CD4-positive, alpha-beta T cell (primary cell): ENCODE measurements at regions not wholly inside any gene's neighbourhood (a gene's known extent, or its start where the extent isn't known, plus 50 kb on each side); places are given as distances from the start of the nearest gene placed in this dataset.

ENCODE experiments used
- ATAC-seq: fragments of 200-7000 bp; cut with Tn5 transposase; one replicate; pipeline ENCODE4 v1.10.0; 2022; ENCODE audit warnings: mild to moderate bottlenecking; ENCODE audit not compliant: poor library complexity
- CTCF ChIA-PET: fragments of 350-600 bp; sonication (Branson Sonifier 250); formaldehyde crosslinking; loops from one replicate; lab custom pipeline; 2021; ENCODE audit warnings: antibody characterized with exemption, inconsistent platforms; lab: Charles Lee
- POLR2A ChIA-PET: fragments of 350-600 bp; sonication (Branson Sonifier 250); formaldehyde crosslinking; loops from one replicate; lab custom pipeline; 2021; ENCODE audit warnings: antibody characterized with exemption, inconsistent platforms; lab: Charles Lee
- DNase-seq, 14 experiments: peaks; one replicate each; pipeline ENCODE4 v3.0.0-alpha.2; 2013 to 2020; ENCODE audit warnings: mixed read lengths in 2 of 14
- H3K27ac ChIP-seq, 2 donors: one replicate each; pipeline versions ENCODE4 v1.5.1 to v1.7.0; 2013; ENCODE audit warnings: low read length in 2 of 2, low read depth in 1 of 2, mild to moderate bottlenecking in 1 of 2
- H3K27me3 ChIP-seq, 2 experiments: 1 replicate in 1 of 2; 2 replicates in 1 of 2; pipeline versions ENCODE4 v1.6.1 to v1.7.0; 2013; ENCODE audit warnings: low read length in 2 of 2, control low read depth in 1 of 2, mild to moderate bottlenecking in 1 of 2, moderate library complexity in 1 of 2; ENCODE audit not compliant: insufficient read depth in 2 of 2, control insufficient read depth in 1 of 2
- H3K36me3 ChIP-seq: one replicate; pipeline ENCODE4 v1.6.1; 2013; ENCODE audit warnings: low read length, control low read depth; ENCODE audit not compliant: insufficient read depth
- H3K4me1 ChIP-seq: one replicate; pipeline ENCODE4 v1.6.1; 2013; ENCODE audit warnings: low read length, control low read depth; ENCODE audit not compliant: insufficient read depth
- H3K4me3 ChIP-seq: one replicate; pipeline ENCODE4 v1.5.1; 2013; ENCODE audit warnings: mild to moderate bottlenecking, low read length, moderate library complexity
- H3K9me3 ChIP-seq, 2 experiments: 1 replicate in 1 of 2; 2 replicates in 1 of 2; pipeline versions ENCODE4 v1.6.1 to v1.7.0; 2013; ENCODE audit warnings: low read length in 2 of 2, mild to moderate bottlenecking in 2 of 2, control low read depth in 1 of 2, moderate library complexity in 1 of 2; ENCODE audit not compliant: control insufficient read depth in 1 of 2, insufficient read depth in 1 of 2
- H3K27ac Mint-ChIP-seq: one replicate; pipeline ENCODE4 v1.8.0; 2020; ENCODE audit warnings: mixed read lengths
- H3K27me3 Mint-ChIP-seq: one replicate; pipeline ENCODE4 v1.8.0; 2021; ENCODE audit warnings: mixed read lengths
- H3K36me3 Mint-ChIP-seq: one replicate; pipeline ENCODE4 v1.8.0; 2021; ENCODE audit warnings: low read depth, mixed read lengths
- H3K4me1 Mint-ChIP-seq: one replicate; pipeline ENCODE4 v1.8.0; 2021; ENCODE audit warnings: low read depth, mixed read lengths
- H3K4me3 Mint-ChIP-seq: one replicate; pipeline ENCODE4 v1.8.0; 2020; ENCODE audit warnings: mild to moderate bottlenecking, mixed read lengths
- H3K9me3 Mint-ChIP-seq: one replicate; pipeline ENCODE4 v1.8.0; 2020; ENCODE audit warnings: mixed read lengths
- CTCF ChIP-seq: fragments of 200-600 bp; IDR thresholded peaks from one replicate; pipeline ENCODE4 v1.8.0; 2022; ENCODE audit warnings: antibody characterized with exemption, mild to moderate bottlenecking
- intact Hi-C, 2 experiments: fragments of 100-400 bp; cut with DNase I in 1 of 2; cut with micrococcal nuclease in 1 of 2; formaldehyde crosslinking; loops; one replicate each; pipeline versions ENCODE4 v1.15.1 to v1.9.0; 2023 to 2025; cut with DNase I, micrococcal nuclease

GRCh38 chr19:27885359-27885758 is 1327.6 kb downstream of the UQCRFS1 start:
- Mint-ChIP-seq H3K27me3 (no peaks in the 10 kb centered on the region), H3K9me3 (peaks cover 8% of the 10 kb centered on the region), H3K4me1 (no peaks in the 10 kb centered on the region), H3K27ac (no peak overlapping the region), H3K36me3 (no peaks in the 10 kb centered on the region), H3K4me3 (no peak overlapping the region)
- Histone ChIP-seq H3K4me3 (no peak overlapping the region), H3K27ac (no peak overlapping the region), H3K9me3 (peaks cover 6 to 24% of the 10 kb centered on the region in 2 experiments), H3K4me1 (no peaks in the 10 kb centered on the region), H3K36me3 (no peaks in the 10 kb centered on the region), H3K27me3 (no peaks in the 10 kb centered on the region)
- DNase-seq (no peak), ATAC-seq (no peak)
- ChIA-PET CTCF (no interaction called here), POLR2A (no interaction called here)
- intact Hi-C loops = no loop called here
- no peak for TF ChIP-seq CTCF

- no peak for DNase-seq
- no peaks in the 10 kb centered on the region for H3K4me1 Mint-ChIP-seq
- Histone ChIP-seq H3K27ac (no peak overlapping the region), H3K9me3 (peaks cover 6 to 21% of the 10 kb centered on the region in 2 experiments), H3K4me3 (no peak overlapping the region), H3K4me1 (no peaks in the 10 kb centered on the region), H3K27me3 (no peaks in the 10 kb centered on the region), H3K36me3 (no peaks in the 10 kb centered on the region)
- no peak for ATAC-seq
- no peaks in the 10 kb centered on the region for H3K36me3 Mint-ChIP-seq
- no peak for TF ChIP-seq CTCF
- POLR2A ChIA-PET = no interaction called here
- H3K9me3 Mint-ChIP-seq = peaks cover 8% of the 10 kb centered on the region
- intact Hi-C loops = no loop called here
- H3K4me3 Mint-ChIP-seq = no peak overlapping the region
- no peak overlapping the region for H3K27ac Mint-ChIP-seq
- no peaks in the 10 kb centered on the region for H3K27me3 Mint-ChIP-seq
- CTCF ChIA-PET = no interaction called here
Observed at GRCh38 chr19:27884376-27884775, 1328.6 kb downstream of the UQCRFS1 start.

- Histone ChIP-seq H3K4me3 (no peak overlapping the region), H3K4me1 (no peaks in the 10 kb centered on the region), H3K27me3 (no peaks in the 10 kb centered on the region), H3K36me3 (no peaks in the 10 kb centered on the region), H3K27ac (no peak overlapping the region), H3K9me3 (peaks cover 4% of the 10 kb centered on the region in 2 experiments)
- Mint-ChIP-seq H3K9me3 (peaks cover 14% of the 10 kb centered on the region), H3K27me3 (no peaks in the 10 kb centered on the region), H3K36me3 (peaks cover 5% of the 10 kb centered on the region), H3K4me1 (no peaks in the 10 kb centered on the region), H3K4me3 (no peak overlapping the region), H3K27ac (no peak overlapping the region)
- CTCF ChIA-PET = no interaction called here
- ATAC-seq = no peak
- POLR2A ChIA-PET = no interaction called here
- no peak for TF ChIP-seq CTCF
- intact Hi-C loops = no loop called here
- DNase-seq = no peak
Observed at GRCh38 chr19:27881213-27881612, 1331.7 kb downstream of the UQCRFS1 start.
